Heart right ventricle (tissue), 16 donors: ENCODE measurements at regions not wholly inside any gene's neighbourhood (a gene's known extent, or its start where the extent isn't known, plus 50 kb on each side); places are given as distances from the start of the nearest gene placed in this dataset.

Source experiments
- ATAC-seq, 8 donors: fragments of 200-7000 bp; cut with Tn5 transposase; one replicate each; pipeline ENCODE4 v1.9.1; 2020; ENCODE audit warnings: mild to moderate bottlenecking in 8 of 8, moderate library complexity in 8 of 8, moderate number of reproducible peaks in 1 of 8
- DNase-seq, 2 donors: peaks; one replicate each; pipeline ENCODE4 v3.0.0-alpha.2; 2020
- H3K27ac ChIP-seq, 10 donors: fragments of 200-600 bp; sonication (generic) in 2 of 10; one replicate each; pipeline versions ENCODE4 v1.5.0 to v1.8.0; 2020 to 2022; ENCODE audit warnings: mild to moderate bottlenecking in 3 of 10
- H3K27me3 ChIP-seq, 7 donors: fragments of 200-600 bp; one replicate each; pipeline ENCODE4 v1.8.0; 2021 to 2022; ENCODE audit warnings: mild to moderate bottlenecking in 2 of 7
- H3K36me3 ChIP-seq, 9 donors: fragments of 200-600 bp; sonication (generic) in 1 of 9; one replicate each; pipeline versions ENCODE4 v1.5.0 to v1.8.0; 2020 to 2022; ENCODE audit warnings: mild to moderate bottlenecking in 2 of 9
- H3K4me1 ChIP-seq, 9 donors: fragments of 200-600 bp; sonication (generic) in 1 of 9; one replicate each; pipeline versions ENCODE4 v1.5.0 to v1.8.0; 2020 to 2022; ENCODE audit warnings: mild to moderate bottlenecking in 4 of 9
- H3K4me3 ChIP-seq, 10 donors: fragments of 200-600 bp; sonication (generic) in 2 of 10; one replicate each; pipeline versions ENCODE4 v1.5.0 to v1.8.0; 2020 to 2022; ENCODE audit warnings: mild to moderate bottlenecking in 7 of 10, moderate library complexity in 2 of 10
- H3K9me3 ChIP-seq, 11 donors: fragments of 200-600 bp in 10 of 11; sonication (generic) in 2 of 11; one replicate each; pipeline versions ENCODE4 v1.5.0 to v1.8.0; 2013 to 2022; ENCODE audit warnings: mild to moderate bottlenecking in 2 of 11, control low read depth in 1 of 11, moderate library complexity in 1 of 11
- CTCF ChIP-seq, 9 donors: fragments of 200-600 bp; sonication (generic) in 2 of 9; IDR thresholded peaks; one replicate each; pipeline versions ENCODE4 v1.5.0 to v1.8.0; 2021 to 2022; ENCODE audit warnings: antibody characterized with exemption in 9 of 9, mild to moderate bottlenecking in 5 of 9, moderate library complexity in 1 of 9
- WGBS, 2 donors: extraction: QIAGEN DNeasy Blood & Tissue Kit; methylation state at CpG; one replicate each; pipeline ENCODE4 v1.1.7; 2013; ENCODE audit warnings: inconsistent platforms in 1 of 2; 5-methylcytosine and 5-hydroxymethylcytosine counted together
- intact Hi-C, 10 donors: fragments of 100-400 bp; cut with DNase I; formaldehyde crosslinking; loops; one replicate each; pipeline versions ENCODE4 v1.11.1 to v1.14.2; 2022
- donor health status: Arrhythmogenic right ventricular cardiomyopathy.
- donor health status: ischemic (EF 13 %, LVEDD 7.1; RV severe dilation, severe dysfunction).
- donor health status: healthy with polysubstance abuse.
- donor health status: DM: no; HTN: yes; CAD: no.
- donor health status: DM: no; HTN: no; CAD: no.
- donor health status: ischemic (EF 25% LVEDD 6.9; RV normal size, moderate dysfunction).
- donor health status: ischemic (EF 25% LVEDD 5.7; RV mildly dilated, moderate dysfunction).
- donor health status: healthy.
- donor health status: DM: yes; HTN: yes; CAD: no.
- donor health status: Ischemic cardiomyopathy.
- donor health status: ischemic (EF 35%, LVEDD 5.7; RV mildly dilated, moderate dysfunction).
- donor health status: nonischemic (EF 11% LVEDD 7.7; RV severe dilation, severe dysfunction).
- donor health status: DM: yes; HTN: yes; CAD: no.
- donor health status: PGD.
- donor health status: ischemic (EF 29% LVEDD 5.4; RV normal size, mild dysfunction).
- donor health status: nonischemic (EF 23%, LVEDD 6.1; RV moderate dilation, normal function).

GRCh38 chr15:37394402-37395099, 294.2 kb upstream of the MEIS2 start:
- no peak for DNase-seq
- H3K27me3 ChIP-seq: no peaks in the 10 kb centered on the region
- no peak overlapping the region for H3K4me3 ChIP-seq
- H3K4me1 ChIP-seq: peaks cover 0 to 15% (median 0%) of the 10 kb centered on the region in 9 donors
- H3K27ac ChIP-seq: peak overlapping the region in 1 of 10 donors; percentile 15
- H3K36me3 ChIP-seq: no peaks in the 10 kb centered on the region
- intact Hi-C loops: no loop called here
- WGBS, 2 donors: 23 to 26% methylated on average over 3 of the region's 3 CpGs
- H3K9me3 ChIP-seq: peaks cover 0 to 20% (median 4%) of the 10 kb centered on the region in 11 donors
- TF ChIP-seq CTCF (IDR thresholded peaks at IDR 0.05): no peak
- ATAC-seq: peak in 5 of 8 donors; percentile 55 to 67 (median 64)

GRCh38 chr15:37395100-37395468, 294.7 kb upstream of the MEIS2 start:
- no peaks in the 10 kb centered on the region for H3K36me3 ChIP-seq
- intact Hi-C loops: no loop called here
- WGBS, 2 donors: 73 to 81% methylated on average over 3 of the region's 3 CpGs
- peaks cover 0 to 15% (median 0%) of the 10 kb centered on the region in 11 donors for H3K9me3 ChIP-seq
- H3K4me3 ChIP-seq: no peak overlapping the region
- TF ChIP-seq CTCF (IDR thresholded peaks at IDR 0.05): no peak
- no peaks in the 10 kb centered on the region for H3K27me3 ChIP-seq
- peak overlapping the region in 1 of 10 donors; percentile 15 for H3K27ac ChIP-seq
- DNase-seq: no peak
- H3K4me1 ChIP-seq: peaks cover 0 to 15% (median 0%) of the 10 kb centered on the region in 9 donors
- no peak for ATAC-seq

GRCh38 chr15:37397266-37398022, 297.1 kb upstream of the MEIS2 start:
- no peak for DNase-seq
- intact Hi-C loops: no loop called here
- H3K27ac ChIP-seq: no peak overlapping the region
- no peaks in the 10 kb centered on the region for H3K27me3 ChIP-seq
- H3K4me3 ChIP-seq: no peak overlapping the region
- 61 to 62% methylated on average over 3 of the region's 3 CpGs for WGBS, 2 donors
- no peaks in the 10 kb centered on the region for H3K36me3 ChIP-seq
- TF ChIP-seq CTCF (IDR thresholded peaks at IDR 0.05): no peak
- no peak for ATAC-seq
- H3K4me1 ChIP-seq: peaks cover 0 to 15% (median 0%) of the 10 kb centered on the region in 9 donors
- H3K9me3 ChIP-seq: peaks cover 0 to 4% (median 0%) of the 10 kb centered on the region in 11 donors

- DNase-seq (no peak), ATAC-seq (no peak)
- intact Hi-C loops: no loop called here
- H3K27me3 ChIP-seq: no peaks in the 10 kb centered on the region
- no peak overlapping the region for H3K27ac ChIP-seq
- H3K36me3 ChIP-seq: no peaks in the 10 kb centered on the region
- peaks cover 0 to 7% (median 0%) of the 10 kb centered on the region in 11 donors for H3K9me3 ChIP-seq
- no peak overlapping the region for H3K4me3 ChIP-seq
- 95 to 97% methylated on average over 1 of the region's 1 CpG for WGBS, 2 donors
- no peak for TF ChIP-seq CTCF (IDR thresholded peaks at IDR 0.05)
- no peaks in the 10 kb centered on the region for H3K4me1 ChIP-seq
These were observed 315.8 kb upstream of the MEIS2 start for GRCh38 chr15:37416103-37416502.
